ENCODE measurements at regions not wholly inside any gene's neighbourhood (a gene's known extent, or its start where the extent isn't known, plus 50 kb on each side); places are given as distances from the start of the nearest gene placed in this dataset.

- H3K9me3 Mint-ChIP-seq = no peaks in the 10 kb centered on the region
- no peaks in the 10 kb centered on the region for H3K27me3 ChIP-seq (ENCODE audit: insufficient read depth, low read length)
- DNase-seq = no peak
- no CpG with 5 or more reads among the region's 4 CpGs for WGBS (ENCODE audit: extremely low coverage, insufficient read length, low lambda C conversion rate)
- no peak overlapping the region for H3K14ac ChIP-seq (ENCODE audit: insufficient read depth, low read length)
- no peak overlapping the region for H3K23ac ChIP-seq (ENCODE audit: insufficient read length, low read depth, low read length)
- no peaks in the 10 kb centered on the region for H3K4me1 Mint-ChIP-seq
- H2BK20ac ChIP-seq (ENCODE audit: low read depth, low read length, poor library complexity, severe bottlenecking) = no peak overlapping the region
- H3K4ac ChIP-seq (ENCODE audit: low read depth, low read length) = no peak overlapping the region
- H4K5ac ChIP-seq (ENCODE audit: insufficient read length, low read depth, low read length) = no peak overlapping the region
- no peaks in the 10 kb centered on the region for H4K20me1 ChIP-seq (ENCODE audit: control insufficient read depth, insufficient read depth, insufficient read length)
- H2BK12ac ChIP-seq (ENCODE audit: insufficient read length, low read depth, low read length) = no peak overlapping the region
- no peak overlapping the region for H3T11ph ChIP-seq (ENCODE audit: low read length)
- H2BK15ac ChIP-seq (ENCODE audit: low read depth, low read length) = no peak overlapping the region
- no peaks in the 10 kb centered on the region for H3K79me1 ChIP-seq (ENCODE audit: insufficient read depth, low read depth, low read length, poor library complexity, severe bottlenecking)
- no peak overlapping the region for H2BK5ac ChIP-seq (ENCODE audit: insufficient read length, low read length)
- H2AFZ ChIP-seq (ENCODE audit: low read length) = no peak overlapping the region
- H3K56ac ChIP-seq (ENCODE audit: insufficient read length, low read depth, low read length) = no peak overlapping the region
- no peak overlapping the region for H3K18ac ChIP-seq (ENCODE audit: insufficient read length, low read depth, low read length)
- no peak overlapping the region for H3K4me2 ChIP-seq (ENCODE audit: insufficient read depth, insufficient read length, low read length)
- H3K27ac ChIP-seq (ENCODE audit: insufficient read length, low read depth, low read length) = no peak overlapping the region
- H3K27ac Mint-ChIP-seq = no peak overlapping the region
- no peaks in the 10 kb centered on the region for H3K23me2 ChIP-seq (ENCODE audit: insufficient read length, low read depth, low read length, poor library complexity, severe bottlenecking)
- H3K9ac ChIP-seq (ENCODE audit: extremely low read depth, insufficient read length, low read length) = no peak overlapping the region
- H4K8ac ChIP-seq (replicated peaks; ENCODE audit: insufficient read length, low read depth, low read length) = no peak overlapping the region
- H3K9me3 ChIP-seq (ENCODE audit: control insufficient read depth, low read depth, low read length) = no peaks in the 10 kb centered on the region
- H3K79me2 ChIP-seq (ENCODE audit: insufficient read depth, low read length) = no peaks in the 10 kb centered on the region
- TF ChIP-seq CTCF (conservative IDR thresholded peaks at IDR 0.05) = peak; percentile 19; the same call in 1 of the 3 replicates
- H2AK5ac ChIP-seq (ENCODE audit: insufficient read length, low read length) = no peak overlapping the region
- H3K27me3 Mint-ChIP-seq (ENCODE audit: low read depth) = peaks cover 8% of the 10 kb centered on the region
- H3K4me3 Mint-ChIP-seq = no peak overlapping the region
- H4K91ac ChIP-seq (ENCODE audit: insufficient read length, low read depth, low read length) = no peak overlapping the region
- no peaks in the 10 kb centered on the region for H3K36me3 Mint-ChIP-seq (ENCODE audit: insufficient read depth in 1 of 3, low read depth in 3 of 3)
- no peak overlapping the region for H2BK120ac ChIP-seq (ENCODE audit: low read depth, low read length, poor library complexity, severe bottlenecking)
- H3K4me1 ChIP-seq (ENCODE audit: insufficient read depth, low read length) = no peaks in the 10 kb centered on the region
Observed at GRCh38 chr12:3350432-3350831, 140.6 kb upstream of the PRMT8 start.
